OCI-LY7 (cell line): ENCODE measurements at regions not wholly inside any gene's neighbourhood (a gene's known extent, or its start where the extent isn't known, plus 50 kb on each side); places are given as distances from the start of the nearest gene placed in this dataset.

Source experiments
- CTCF ChIP-seq: fragments of 200-600 bp; sonication (generic); conservative IDR thresholded peaks from 2 replicates; pipeline ENCODE4 v1.5.1; 2014; ENCODE audit warnings: mild to moderate bottlenecking, antibody characterized with exemption, low read length, moderate library complexity, mixed read lengths
- EZH2phosphoT487 ChIP-seq: fragments of 200-600 bp; sonication (generic); IDR thresholded peaks from 2 replicates; pipeline ENCODE4 v1.6.1; 2018; ENCODE audit warnings: low read depth, borderline replicate concordance, mild to moderate bottlenecking, mixed run types, antibody characterized with exemption, low read length, moderate library complexity, mixed read lengths

GRCh38 chr4:177798161-177798560 lies 355.9 kb upstream of the AGA start:
- TF ChIP-seq EZH2phosphoT487, result no peak
- TF ChIP-seq CTCF, result no peak
